Omental fat pad (tissue), 3 donors: ENCODE measurements at regions not wholly inside any gene's neighbourhood (a gene's known extent, or its start where the extent isn't known, plus 50 kb on each side); places are given as distances from the start of the nearest gene placed in this dataset.

Experiments used
- ATAC-seq: fragments of 150-250 bp; one replicate; pipeline ENCODE4 v1.9.1; 2016; ENCODE audit warnings: mild to moderate bottlenecking, moderate library complexity; ENCODE audit not compliant: low FRiP score
- DNase-seq: peaks from one replicate; pipeline ENCODE4 v3.0.0-alpha.2; 2019; ENCODE audit warnings: low spot score
- CTCF ChIP-seq, 3 donors: fragments of 450-650 bp; IDR thresholded peaks; one replicate each; pipeline ENCODE4 v1.5.1; 2016 to 2017; ENCODE audit warnings: antibody characterized with exemption in 3 of 3, mild to moderate bottlenecking in 3 of 3, moderate library complexity in 2 of 3

GRCh38 chr13:73355134-73355533 lies 296.3 kb downstream of the KLF5 start:
- no peak for TF ChIP-seq CTCF (IDR thresholded peaks at IDR 0.05)
- ATAC-seq: no peak
- DNase-seq: no peak

GRCh38 chr13:73351730-73352129 lies 292.9 kb downstream of the KLF5 start:
- ATAC-seq: no peak

GRCh38 chr13:73341748-73342147 lies 282.9 kb downstream of the KLF5 start:
- no peak for TF ChIP-seq CTCF (IDR thresholded peaks at IDR 0.05)
- ATAC-seq (no peak), DNase-seq (no peak)

More at GRCh38 chr13:73351730-73352129, 292.9 kb downstream of the KLF5 start:
- DNase-seq: no peak
- TF ChIP-seq CTCF (IDR thresholded peaks at IDR 0.05): no peak

- DNase-seq: no peak
- no peak for TF ChIP-seq CTCF (IDR thresholded peaks at IDR 0.05)
- no peak for ATAC-seq
Measured at GRCh38 chr13:73340069-73340468, 281.3 kb downstream of the KLF5 start.

- no peak for ATAC-seq
- no peak for DNase-seq
- no peak for TF ChIP-seq CTCF (IDR thresholded peaks at IDR 0.05)
Measured at GRCh38 chr13:73339086-73339485, 280.3 kb downstream of the KLF5 start.

- no peak for DNase-seq
- no peak for ATAC-seq
- TF ChIP-seq CTCF (IDR thresholded peaks at IDR 0.05): no peak
Measured at GRCh38 chr13:73338389-73338788, 279.6 kb downstream of the KLF5 start.

- no peak for TF ChIP-seq CTCF (IDR thresholded peaks at IDR 0.05)
Measured at GRCh38 chr13:73337532-73337931, 278.7 kb downstream of the KLF5 start.

More at GRCh38 chr13:73337532-73337931, 278.7 kb downstream of the KLF5 start:
- no peak for ATAC-seq
- no peak for DNase-seq
